Activated naive CD4-positive, alpha-beta T cell (primary cell): ENCODE measurements at regions not wholly inside any gene's neighbourhood (a gene's known extent, or its start where the extent isn't known, plus 50 kb on each side); places are given as distances from the start of the nearest gene placed in this dataset.
"Not testable (repeated sequence)": the region's sequence is repeated elsewhere in the genome, so short reads cannot be mapped to it uniquely, and the experiment has no call there.

Experiments
- DNase-seq, 4 experiments: peaks; one replicate each; lab custom pipeline; 2025; lab: John Stamatoyannopoulos, UW

DNA sequence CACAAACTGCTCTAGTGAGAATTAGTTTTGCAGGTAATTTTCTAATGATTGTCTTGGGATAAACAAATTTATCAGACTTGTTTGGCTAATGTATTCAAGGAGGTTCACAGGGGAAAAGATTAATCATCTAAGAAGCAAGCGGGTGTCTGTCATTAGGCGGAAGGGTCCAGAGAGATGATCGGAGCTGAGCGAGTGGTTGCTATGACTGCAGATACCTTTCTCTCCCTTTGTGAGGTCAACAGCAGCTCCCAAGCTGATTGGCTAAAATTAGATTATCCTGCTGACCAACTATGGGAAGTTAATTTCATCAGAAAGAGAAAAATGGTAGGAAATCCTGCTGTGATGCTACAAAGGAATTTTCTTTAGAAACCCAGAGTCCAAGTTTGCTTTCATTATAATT is 276.0 kb downstream of the SOX2 start:
- DNase-seq = no peak

DNA sequence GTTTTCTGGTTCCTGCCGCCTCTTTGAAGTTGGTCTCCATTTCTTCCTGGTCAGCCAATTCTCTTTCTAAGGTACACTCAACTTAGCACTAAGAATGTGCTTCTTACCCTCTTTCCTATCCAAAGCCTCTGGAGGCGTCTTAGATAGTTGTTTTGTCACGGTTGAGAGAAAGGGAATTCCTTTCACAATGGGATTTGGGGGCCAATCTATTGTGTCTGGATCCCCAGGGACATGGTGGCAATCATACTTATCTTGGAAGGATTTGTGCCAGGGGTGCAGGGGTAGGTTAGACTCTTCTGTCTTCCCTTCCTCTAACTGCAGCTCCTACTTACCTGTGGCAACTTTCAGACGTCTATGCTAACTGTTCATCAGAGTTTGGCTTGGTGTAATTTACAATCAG is 287.1 kb downstream of the SOX2 start:
- no peak for DNase-seq

DNA sequence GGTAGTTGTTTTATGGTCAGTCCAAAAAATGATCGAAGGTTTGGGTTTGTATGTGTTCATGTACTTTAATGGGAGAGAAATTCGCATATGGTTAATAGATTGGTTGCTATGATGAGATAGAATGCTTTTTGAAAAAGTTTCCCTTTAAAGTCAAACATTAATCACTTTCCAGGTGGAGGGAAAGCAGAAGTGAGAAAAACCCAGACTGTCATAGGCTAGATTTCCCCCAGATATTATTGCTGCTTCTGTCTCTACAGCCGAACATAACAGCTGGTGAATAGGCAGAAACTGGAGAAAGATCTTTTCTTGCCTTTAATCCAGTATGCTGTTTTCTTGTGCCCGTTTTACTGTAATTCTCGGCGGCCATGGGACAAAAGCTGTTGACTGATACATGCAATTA is 287.6 kb downstream of the SOX2 start:
- DNase-seq = no peak

DNA sequence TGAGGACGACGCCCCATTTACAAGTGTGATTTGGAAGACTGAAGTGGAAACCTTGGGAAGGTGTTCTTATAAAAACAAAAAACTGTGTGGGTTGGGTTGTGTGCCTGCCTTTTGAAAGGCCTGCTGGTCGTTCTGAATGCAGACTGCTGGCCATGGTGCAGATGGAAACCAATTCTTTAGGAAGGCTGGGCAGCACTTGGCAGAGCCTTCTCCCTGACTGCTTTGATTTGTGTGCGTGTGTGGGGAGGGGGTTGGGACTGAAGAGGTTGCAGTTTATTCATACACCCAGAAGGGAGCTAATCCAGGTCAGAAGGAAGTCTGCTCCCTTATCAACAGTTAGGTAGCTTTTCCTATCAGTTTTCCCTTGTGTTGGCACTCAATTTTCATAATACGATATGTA is 288.7 kb downstream of the SOX2 start:
- no peak for DNase-seq

DNA sequence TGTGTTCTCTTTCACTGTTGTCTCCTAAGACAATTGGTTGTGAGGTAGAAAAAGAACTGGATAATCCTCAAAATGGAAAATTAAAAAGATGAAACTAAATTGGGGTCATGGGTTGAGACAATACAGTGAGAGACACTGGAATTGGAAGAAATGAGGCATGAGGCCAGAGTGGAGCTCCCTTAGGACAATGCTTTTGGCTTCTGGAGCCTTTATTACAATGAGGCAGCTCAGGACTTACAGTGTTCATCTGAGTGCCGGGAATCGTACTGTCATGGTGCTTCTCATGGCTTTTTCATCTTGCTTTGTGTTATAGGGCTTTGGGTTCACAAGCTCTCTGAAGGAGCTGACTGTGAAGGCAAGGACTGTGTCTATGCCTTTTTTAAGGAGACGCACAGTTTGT is 293.5 kb downstream of the SOX2 start:
- no peak for DNase-seq

DNA sequence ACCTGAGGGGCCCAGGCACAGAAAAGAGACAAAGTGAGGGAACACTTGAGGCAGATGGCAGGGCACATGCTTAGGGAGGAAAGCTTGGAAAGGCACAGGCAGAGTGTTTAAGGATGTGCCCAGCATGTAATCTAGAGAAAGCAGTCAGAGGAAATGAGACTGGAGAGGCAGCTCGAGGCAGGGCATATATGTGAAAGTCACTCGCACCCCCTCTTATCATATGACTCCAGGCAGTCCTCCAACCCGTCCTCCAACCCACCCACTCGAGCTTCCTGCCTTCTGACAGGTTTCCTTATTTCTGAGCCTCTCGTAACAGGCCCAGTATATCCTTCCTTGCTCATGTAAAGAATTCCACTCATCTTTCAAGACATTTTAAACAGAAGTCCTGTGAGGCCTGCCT is 294.0 kb downstream of the SOX2 start:
- DNase-seq = no peak

DNA sequence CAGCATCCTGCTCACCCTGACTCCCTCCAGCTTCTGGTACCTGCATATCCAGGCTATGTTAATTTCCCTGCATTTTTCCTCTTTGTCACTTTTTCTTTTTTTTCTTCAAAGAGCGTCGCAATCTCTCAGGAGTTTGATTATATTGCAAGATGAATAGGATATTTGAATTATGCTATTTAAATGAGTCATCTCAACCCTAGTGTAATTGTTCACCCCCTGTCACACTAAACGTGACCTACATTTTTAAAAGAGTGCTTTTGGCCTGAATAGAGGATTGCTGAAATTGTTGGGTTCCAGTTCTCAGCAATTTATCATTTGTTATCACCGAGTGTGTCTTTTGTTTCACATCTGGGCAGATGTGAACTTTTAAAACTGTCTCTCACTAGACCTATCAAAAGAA is 294.7 kb downstream of the SOX2 start:
- no peak for DNase-seq

DNA sequence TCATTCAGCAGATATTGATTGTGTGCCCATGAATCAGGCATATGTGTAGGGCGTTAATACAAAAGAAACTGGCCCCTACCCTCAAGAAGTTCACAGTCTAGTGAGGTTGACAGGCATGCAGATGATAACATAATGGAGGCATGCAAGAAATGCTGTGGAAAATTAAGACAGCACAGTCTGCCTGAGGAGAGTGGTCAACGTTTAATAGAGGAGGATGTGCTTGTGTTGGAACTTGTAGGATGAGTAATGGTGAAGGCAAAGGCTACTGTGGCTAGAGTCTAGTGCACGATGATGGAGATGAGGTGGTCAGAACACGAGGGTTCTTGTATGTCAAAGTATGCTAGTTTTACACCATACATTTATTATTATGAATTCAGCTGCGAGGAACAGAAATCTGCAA is 295.7 kb downstream of the SOX2 start:
- DNase-seq = no peak

DNA sequence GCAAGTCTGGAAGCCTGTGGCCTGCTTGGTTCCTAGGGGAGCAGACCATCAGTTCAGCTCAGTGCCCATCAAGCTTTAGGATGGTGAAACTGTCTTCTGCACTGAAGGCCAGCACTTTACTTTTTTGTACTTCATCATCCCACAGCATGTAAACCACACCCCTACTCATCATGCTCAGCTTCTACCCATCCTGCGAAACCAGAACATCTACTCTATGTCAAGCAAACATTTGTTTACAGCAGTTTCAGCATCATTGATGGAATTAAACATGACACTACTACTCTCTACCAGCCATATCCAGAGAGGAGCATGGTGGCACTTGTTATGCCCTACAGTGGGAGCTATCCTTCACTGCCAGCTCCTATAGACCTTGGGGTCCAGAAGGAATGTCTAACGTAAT is 306.6 kb downstream of the SOX2 start:
- no peak for DNase-seq

DNA sequence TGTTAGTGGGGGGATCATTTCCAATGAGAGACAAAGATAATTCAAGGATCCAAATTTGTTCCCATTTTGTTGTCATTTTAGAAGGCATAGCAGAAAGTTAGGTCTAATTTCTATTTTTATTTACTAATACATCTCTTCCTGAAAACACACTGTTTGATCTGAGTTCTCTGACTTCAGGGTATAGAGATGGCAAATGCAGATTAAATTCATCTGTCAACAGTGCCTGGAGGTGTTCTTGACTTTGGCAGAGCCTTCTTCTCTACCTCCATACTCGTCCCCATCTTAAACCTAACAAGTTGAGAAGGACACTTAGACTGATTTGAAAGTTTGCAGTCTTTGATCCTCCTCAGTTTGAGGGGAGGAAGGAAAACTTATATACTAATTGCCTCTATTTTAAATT is 308.2 kb downstream of the SOX2 start:
- no peak for DNase-seq

DNA sequence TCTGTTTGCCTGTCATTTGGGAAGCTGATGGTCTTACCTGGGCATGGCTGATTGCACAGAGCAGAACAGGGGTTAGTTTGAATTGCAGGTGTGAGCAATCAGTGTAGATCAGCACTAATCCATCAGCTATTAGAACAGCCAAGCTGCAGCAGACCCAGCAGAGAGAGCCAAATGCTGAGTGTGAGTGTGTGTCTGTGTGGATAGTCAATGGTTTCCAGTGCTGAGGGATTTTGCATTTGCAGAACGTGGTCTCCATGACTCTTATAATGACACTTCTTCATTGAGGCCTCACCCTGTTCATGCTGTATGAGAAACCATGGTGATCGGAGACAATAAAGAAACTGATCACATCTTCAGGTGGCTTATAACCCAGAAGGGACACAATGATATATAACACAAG is 312.1 kb downstream of the SOX2 start:
- no peak for DNase-seq

DNA sequence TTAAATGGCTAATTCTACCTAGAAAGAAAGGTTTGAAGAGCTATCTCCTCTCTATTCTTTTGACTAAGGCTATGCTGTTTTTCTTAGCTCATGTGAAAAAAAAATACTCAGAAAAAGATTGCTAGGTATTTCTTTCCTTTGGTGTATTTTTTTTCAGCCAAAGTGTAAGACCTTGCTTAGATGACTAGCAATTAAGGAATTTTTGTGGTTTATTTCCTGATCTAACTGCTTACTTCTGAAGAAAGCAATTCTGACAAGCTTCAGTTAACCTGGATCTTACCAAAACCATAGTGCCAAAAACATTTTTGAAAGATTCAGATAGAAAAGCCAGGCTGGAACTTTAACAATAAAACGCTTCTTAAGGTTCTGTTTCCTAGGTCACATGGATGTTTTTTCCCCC is 315.6 kb downstream of the SOX2 start:
- no peak for DNase-seq

DNA sequence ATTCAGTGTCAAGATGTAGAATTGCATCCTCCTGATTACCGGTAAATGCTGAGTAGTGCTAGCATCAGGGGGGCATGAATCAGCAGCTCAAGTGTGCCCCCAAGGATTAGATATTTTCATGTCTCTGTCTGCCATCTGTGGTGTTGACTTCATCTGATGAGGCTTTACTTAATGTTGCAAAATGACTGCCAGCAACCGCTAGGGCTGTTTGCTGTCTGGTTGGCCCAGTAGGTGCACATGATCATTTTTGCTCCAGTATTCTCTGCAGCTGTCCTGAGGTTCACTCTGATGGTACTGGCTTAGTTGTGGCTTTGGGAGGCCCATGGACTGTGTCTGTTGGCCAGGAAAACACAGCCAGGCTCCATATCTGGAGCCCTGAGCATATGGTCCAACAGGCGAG is 316.4 kb downstream of the SOX2 start:
- no peak for DNase-seq

DNA sequence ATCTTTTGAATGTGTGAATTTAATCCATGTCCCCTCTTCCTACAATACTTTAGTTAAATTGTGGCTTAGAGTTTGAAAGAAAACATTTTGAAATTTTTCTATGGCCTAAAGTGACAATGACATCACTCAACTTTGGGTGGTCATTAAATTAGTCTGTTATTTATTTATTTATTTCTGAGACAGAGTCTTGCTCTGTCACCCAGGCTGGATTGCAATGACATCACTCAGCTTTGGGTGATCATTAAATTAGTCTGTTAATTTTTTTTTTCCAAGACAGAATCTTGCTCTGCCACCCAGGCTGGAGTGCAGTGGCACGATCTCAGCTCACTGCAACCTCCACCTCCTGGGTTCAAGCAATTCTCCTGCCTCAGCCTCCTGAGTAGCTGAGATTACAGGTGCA is 322.5 kb downstream of the SOX2 start:
- not testable (repeated sequence) for DNase-seq

DNA sequence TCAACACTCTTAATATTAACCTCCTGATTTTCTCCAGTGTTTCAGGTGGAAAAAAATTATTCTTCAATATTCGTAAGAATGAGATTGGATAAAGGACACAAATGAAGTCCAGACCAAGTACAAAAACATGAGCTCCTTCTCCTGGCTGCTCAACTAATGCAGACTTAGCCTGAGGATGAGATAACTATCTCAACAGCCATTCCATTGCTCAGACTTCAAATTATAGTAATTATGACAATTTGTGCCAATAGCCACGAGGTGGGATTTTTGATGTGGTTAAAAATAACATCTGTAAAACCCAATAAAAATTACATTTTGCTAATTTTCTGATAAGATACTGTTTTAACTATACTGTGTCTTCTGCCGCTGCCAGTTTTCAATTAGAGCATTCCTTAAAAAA is 323.6 kb downstream of the SOX2 start:
- DNase-seq = no peak

DNA sequence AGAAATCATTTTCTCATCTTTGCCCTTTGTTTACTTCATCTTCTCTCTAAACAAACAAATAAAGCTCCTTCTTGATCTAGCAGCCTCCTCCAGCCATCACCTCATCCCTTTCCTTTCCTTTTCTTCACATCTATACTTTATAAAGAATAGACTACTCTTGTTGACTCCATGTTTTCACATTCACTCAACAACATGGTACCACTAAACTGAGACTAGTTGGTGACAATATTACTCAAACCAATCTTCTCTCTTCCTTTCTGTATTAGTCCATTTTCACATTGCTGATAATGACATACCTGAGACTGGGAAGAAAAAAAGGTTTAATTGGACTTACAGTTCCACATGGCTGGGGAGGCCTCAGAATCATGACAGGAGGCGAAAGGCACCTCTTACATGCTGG is 324.7 kb downstream of the SOX2 start:
- DNase-seq = no peak

DNA sequence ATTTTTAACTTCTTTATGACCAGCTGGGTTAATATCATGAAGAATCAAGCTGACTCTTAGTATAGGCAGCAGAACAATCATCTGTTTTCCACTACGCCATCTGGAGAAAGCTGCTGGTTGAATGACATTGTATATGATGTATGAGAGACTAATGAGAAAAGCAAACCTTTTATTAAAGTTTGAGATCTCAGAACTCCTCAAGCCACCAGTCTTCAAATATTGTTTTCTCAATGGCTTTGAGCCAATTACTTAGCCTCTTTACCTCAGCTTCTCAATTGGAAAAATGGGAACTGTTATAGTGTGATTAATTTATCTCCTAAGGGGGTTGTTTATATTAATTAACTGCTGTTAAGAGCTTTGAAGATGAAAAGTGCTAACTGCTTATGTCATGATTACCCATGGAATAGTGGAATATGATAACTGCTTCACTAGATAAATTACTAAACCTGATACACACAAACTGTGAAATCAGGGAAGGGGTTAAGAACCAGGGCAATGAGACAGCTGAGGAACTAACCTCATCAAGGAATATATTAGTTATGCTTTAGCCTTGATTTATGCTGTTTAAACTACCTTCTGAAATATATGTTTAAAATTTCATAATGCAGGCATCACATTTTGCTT is 330.1 kb downstream of the SOX2 start:
- DNase-seq = no peak

DNA sequence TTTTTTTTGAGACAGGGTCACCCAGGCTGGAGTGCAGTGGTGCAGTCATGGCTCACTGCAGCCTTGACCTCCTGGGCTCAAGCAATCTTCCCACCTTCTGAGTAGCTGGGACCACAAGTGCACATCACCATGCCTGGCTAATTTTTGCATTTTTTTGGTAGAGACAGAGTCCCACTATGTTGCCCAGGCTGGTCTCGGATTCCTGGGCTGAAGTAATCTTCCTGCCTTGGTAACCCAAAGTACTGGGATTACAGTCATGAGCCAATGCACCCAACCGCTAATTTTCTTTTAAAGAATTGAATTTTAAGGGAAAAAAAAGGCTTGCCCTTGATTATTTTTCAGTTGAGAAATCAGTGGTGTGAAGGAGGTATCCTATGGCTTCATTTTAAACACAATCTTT is 334.0 kb downstream of the SOX2 start:
- DNase-seq = no peak

DNA sequence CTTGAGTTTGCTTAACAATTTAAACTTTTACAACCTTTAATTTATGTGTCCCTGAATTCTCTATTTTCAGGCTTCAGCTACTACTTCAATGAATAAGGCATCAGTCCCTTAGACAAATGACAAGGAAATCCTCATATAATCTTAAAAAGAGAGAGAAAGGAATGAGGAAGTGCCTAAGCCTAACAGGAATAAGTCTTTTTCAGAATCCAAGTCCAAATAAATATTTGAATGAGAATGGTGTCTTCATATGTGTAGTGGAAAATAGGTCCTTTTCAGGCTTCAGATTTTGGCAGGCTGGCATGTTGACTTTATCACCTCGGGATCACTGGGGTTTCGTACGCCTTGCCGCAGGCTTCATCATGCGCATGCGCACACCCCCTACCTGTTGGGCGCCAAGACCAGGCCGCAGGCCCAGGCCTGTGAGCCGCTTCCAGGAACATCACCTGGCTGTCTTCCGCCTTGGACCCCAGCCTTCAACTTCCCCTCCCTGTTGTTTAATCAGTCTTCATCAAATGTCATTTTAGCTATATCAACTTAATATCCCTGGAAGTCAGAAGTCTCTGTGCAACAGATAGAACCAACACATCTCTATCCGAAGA is 334.5 kb downstream of the SOX2 start:
- DNase-seq = no peak

DNA sequence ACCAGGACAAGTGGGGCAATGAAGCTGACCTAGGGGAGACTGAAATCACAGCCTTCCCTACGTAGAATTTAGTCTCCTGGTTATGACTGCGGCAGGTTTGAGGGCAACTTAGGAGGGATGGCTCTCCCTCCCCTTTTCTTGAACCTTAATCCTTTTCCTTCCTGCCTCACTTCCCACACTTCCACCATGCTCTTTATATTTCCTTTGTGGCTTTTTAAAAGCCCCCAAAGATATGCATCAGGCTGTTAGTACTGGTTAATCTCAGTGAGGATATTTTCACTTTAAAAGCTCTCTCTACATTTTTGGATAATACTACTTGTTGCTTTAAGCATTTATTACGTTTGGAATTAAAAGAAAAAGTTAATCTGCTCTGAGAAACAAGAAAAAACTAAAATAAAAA is 339.2 kb downstream of the SOX2 start:
- no peak for DNase-seq

DNA sequence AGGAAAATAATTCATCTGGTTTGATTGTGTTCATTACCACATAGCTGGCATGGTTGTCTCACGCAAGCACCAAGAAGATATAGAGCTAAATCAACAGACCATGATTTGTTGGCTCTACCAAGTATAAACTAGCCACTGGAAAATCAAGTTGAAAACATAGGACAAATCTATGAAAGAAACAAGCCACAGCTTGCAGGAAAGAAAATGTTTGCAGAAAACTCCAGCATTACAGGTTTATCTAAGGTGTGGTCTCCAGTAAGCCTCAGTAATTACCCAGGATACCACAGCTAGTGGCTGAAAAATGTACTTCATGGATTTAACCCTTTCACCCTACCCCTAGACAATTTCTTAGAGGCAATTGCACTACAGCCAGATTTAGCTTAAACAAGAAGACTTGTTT is 340.6 kb downstream of the SOX2 start:
- no peak for DNase-seq

DNA sequence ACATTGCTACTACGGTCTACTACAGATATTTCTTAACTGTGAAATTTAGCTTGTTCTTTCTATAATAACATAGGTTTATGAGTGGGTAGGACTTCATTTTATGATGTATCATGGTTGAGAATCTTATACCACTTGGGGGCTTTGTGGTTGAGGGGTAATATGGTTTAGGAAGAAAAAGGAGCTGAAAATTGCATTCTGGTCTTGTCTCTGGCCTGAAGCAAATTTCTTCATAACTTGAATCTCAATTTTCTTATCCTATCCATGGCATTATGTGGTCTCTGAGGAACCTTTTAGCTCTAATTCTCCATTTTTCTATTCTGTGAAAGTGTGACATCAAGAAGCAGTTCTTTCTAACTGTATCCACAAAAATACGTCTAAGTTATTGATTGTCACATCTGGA is 341.0 kb downstream of the SOX2 start:
- no peak for DNase-seq

DNA sequence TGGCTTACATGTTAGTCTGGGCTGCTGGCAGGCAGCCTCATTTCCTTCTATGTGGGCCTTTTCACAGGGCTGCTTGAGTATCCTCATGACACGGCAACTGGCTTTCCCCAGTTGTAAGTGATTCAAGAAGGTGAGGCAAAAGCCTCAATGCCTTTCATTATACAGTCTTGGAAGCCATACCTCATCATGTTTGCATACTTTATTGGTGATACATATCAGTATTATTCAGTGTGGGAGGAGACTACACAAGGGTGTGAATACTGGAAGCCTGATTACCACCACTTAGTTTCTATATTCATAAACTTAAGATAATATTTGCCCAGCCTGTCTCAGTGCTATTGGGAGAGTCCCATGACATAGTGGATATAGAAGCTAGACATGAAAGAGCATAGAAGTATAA is 346.8 kb downstream of the SOX2 start:
- no peak for DNase-seq

DNA sequence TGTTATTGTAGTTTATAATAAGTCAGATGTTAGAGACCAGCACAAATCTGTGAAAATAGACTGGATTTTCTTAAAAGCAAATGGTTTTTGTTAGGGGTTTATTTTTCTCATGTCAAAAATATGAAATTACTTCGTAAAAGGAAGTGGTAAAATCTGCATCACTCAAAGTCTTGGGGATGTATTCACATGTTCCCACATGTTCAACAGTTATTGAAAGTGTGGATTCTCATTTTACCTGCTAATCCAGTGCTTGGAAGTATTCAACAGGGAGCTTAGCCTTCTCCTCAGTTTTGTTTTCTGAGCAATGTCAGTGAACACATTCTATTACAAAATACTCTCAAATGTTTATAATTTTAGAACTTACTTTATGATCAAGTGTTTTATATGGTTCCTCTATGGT is 352.0 kb downstream of the SOX2 start:
- no peak for DNase-seq

DNA sequence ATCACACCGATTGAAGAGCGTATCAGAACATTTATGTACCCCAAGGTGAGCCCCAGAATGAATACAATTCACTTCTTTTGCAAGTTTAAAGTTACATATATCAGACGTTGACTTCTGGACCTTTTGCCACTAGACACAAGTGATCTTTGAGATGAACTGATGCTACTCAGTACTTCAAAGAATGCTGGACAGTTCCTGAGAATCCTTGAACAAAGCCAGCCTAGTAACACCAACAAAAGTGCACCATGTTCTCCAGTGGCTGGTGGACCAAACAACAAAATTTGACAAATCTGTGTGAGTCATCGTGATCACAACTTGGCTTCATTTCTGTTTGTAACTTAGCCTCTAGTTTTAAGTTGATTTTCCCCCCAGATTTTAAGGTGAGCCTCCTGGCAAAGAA is 355.7 kb downstream of the SOX2 start:
- DNase-seq = no peak
